ENCODE measurements at regions not wholly inside any gene's neighbourhood (a gene's known extent, or its start where the extent isn't known, plus 50 kb on each side); places are given as distances from the start of the nearest gene placed in this dataset.

DNA sequence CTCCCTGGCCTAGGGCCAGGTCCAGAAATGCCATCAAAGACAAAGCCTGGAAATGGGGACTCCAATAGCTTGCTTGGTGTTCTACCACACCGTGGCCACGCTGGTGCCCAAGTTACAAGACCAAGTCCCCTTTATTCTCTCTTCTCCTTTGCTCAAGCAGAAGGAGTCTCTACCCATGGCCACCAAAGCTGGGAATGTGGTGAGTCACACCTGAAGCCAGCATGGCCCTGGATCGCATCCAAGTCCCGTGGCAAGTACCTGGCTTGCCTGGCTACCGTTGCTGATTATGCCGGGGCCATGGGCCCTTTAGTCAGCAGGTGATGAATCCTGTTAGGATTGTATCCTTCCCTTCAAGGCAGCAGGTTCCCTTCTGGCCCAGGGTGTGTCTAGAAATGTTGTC lies 260.0 kb downstream of the HAPSTR1 start:
- H3K36me3 ChIP-seq (ENCODE audit: control insufficient read depth, insufficient read depth, low read length), result no peaks in the 10 kb centered on the region
- H3K9me1 ChIP-seq (ENCODE audit: control insufficient read depth, insufficient read depth, low read length), result no peaks in the 10 kb centered on the region
- no TSS peak for BruUV-seq (replicated peaks)
- no peak overlapping the region for H3K4me2 ChIP-seq (ENCODE audit: insufficient read depth, low read length)
- no peaks in the 10 kb centered on the region; a peak in 1 of 5 replicates for H3K27me3 ChIP-seq (ENCODE audit: control insufficient read depth in 2 of 2, insufficient read depth in 2 of 2, low read length in 2 of 2)
- H3K27ac ChIP-seq (ENCODE audit: extremely low read depth, low read depth, low read length), result no peak overlapping the region
- FAIRE-seq (no peak), DNase-seq (ENCODE audit: extremely low read depth in 1 of 4, low spot score in 3 of 4) (no peak), ATAC-seq (no peak)
- no peaks in the 10 kb centered on the region for H3K79me2 ChIP-seq (ENCODE audit: control insufficient read depth, insufficient read depth, low read length)
- H2AFZ ChIP-seq (ENCODE audit: low read depth, low read length), result no peak overlapping the region
- no peak overlapping the region for H3K9ac ChIP-seq (ENCODE audit: insufficient read depth in 1 of 2, low read depth in 2 of 2, low read length in 2 of 2)
- H3K4me1 ChIP-seq (replicated peaks in 1 of 2; ENCODE audit: control insufficient read depth in 2 of 2, insufficient read depth in 2 of 2, low read length in 2 of 2), result no peaks in the 10 kb centered on the region
- intact Hi-C loops (cut with micrococcal nuclease), result no loop called here
- TF ChIP-seq ARNT (IDR thresholded peaks at IDR 0.05) (no peak), SREBF2 (CRISPR knock-in tag; IDR thresholded peaks at IDR 0.05) (no peak), SMARCC2 (IDR thresholded peaks at IDR 0.05; ENCODE audit: low read depth) (no peak), SRSF7 (optimal IDR thresholded peaks at IDR 0.05; ENCODE audit: low read depth, low read length) (no peak)
- no peak overlapping the region for H3K4me3 ChIP-seq
- no peaks in the 10 kb centered on the region for H3K9me3 ChIP-seq (replicated peaks; ENCODE audit: control insufficient read depth, insufficient read depth, low read depth, low read length)
- ChIA-PET CTCF (ENCODE audit: low intra/inter-chr PET ratio) (no interaction called here), POLR2A (interaction anchor here (0.6 kb wide), 2 partner anchors 10 to 19 kb away, joined by 3 read pairs; no protein-coding TSS in a partner anchor)
- in situ Hi-C loops (cut with MboI), result no loop called here
- H4K20me1 ChIP-seq (replicated peaks; ENCODE audit: control insufficient read depth, insufficient read depth, low read length), result no peaks in the 10 kb centered on the region
- 4% methylated on average over 6 of the region's 6 CpGs for WGBS (ENCODE audit: insufficient coverage, low coverage, missing lambda C conversion rate)

DNA sequence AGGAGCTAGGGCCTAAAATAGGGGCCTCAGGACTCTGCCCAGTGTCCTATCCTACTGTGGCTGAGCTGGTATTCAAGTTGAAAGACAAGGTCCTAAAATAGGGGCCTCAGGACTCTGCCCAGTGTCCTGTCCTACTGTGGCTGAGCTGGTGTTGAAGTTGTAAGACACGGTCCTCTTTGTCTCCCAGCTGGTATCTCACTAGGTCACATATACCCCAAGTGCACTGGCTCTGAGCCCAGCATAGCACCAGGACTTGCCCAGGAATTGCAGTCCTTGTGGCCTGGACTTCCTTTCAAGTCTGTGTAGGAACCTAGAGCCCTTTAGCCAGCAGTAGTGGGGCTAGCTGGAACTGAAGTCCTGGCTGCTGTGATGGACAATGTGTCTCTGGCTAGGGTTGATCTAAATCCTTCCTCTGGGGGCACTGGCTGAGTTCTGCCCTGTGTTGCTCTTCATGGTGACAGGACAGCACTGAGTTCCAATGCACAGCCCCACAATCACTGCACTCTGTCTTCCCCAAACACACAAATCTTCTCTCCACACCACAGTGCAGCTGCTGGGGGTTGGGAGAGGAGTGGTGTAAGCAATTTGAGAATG lies 260.5 kb downstream of the HAPSTR1 start:
- no TSS peak for BruUV-seq (replicated peaks)
- no peaks in the 10 kb centered on the region for H3K79me2 ChIP-seq (ENCODE audit: control insufficient read depth, insufficient read depth, low read length)
- no peaks in the 10 kb centered on the region for H3K4me1 ChIP-seq (replicated peaks in 1 of 2; ENCODE audit: control insufficient read depth in 2 of 2, insufficient read depth in 2 of 2, low read length in 2 of 2)
- no peak for FAIRE-seq
- CTCF ChIA-PET (ENCODE audit: low intra/inter-chr PET ratio), result no interaction called here
- POLR2A ChIA-PET, result interaction anchor here (0.6 kb wide), 2 partner anchors 9 to 20 kb away, joined by 3 read pairs; no protein-coding TSS in a partner anchor
- no peaks in the 10 kb centered on the region; a peak in 1 of 5 replicates for H3K27me3 ChIP-seq (ENCODE audit: control insufficient read depth in 2 of 2, insufficient read depth in 2 of 2, low read length in 2 of 2)
- no peak overlapping the region for H3K4me2 ChIP-seq (ENCODE audit: insufficient read depth, low read length)
- in situ Hi-C loops (cut with MboI) (no loop called here), intact Hi-C loops (cut with micrococcal nuclease) (no loop called here)
- no peak for DNase-seq (ENCODE audit: extremely low read depth in 1 of 4, low spot score in 3 of 4)
- no peak overlapping the region for H3K27ac ChIP-seq (ENCODE audit: extremely low read depth, low read depth, low read length)
- no peaks in the 10 kb centered on the region for H3K36me3 ChIP-seq (ENCODE audit: control insufficient read depth, insufficient read depth, low read length)
- no peak overlapping the region for H3K4me3 ChIP-seq
- ATAC-seq, result no peak
- H2AFZ ChIP-seq (ENCODE audit: low read depth, low read length), result no peak overlapping the region
- H3K9me1 ChIP-seq (ENCODE audit: control insufficient read depth, insufficient read depth, low read length), result no peaks in the 10 kb centered on the region
- WGBS (ENCODE audit: insufficient coverage, low coverage, missing lambda C conversion rate), result 10% methylated on average over 1 of the region's 1 CpG
- no peaks in the 10 kb centered on the region for H3K9me3 ChIP-seq (replicated peaks; ENCODE audit: control insufficient read depth, insufficient read depth, low read depth, low read length)
- H4K20me1 ChIP-seq (replicated peaks; ENCODE audit: control insufficient read depth, insufficient read depth, low read length), result no peaks in the 10 kb centered on the region
- no peak overlapping the region for H3K9ac ChIP-seq (ENCODE audit: insufficient read depth in 1 of 2, low read depth in 2 of 2, low read length in 2 of 2)
- TF ChIP-seq, protein P1, sequence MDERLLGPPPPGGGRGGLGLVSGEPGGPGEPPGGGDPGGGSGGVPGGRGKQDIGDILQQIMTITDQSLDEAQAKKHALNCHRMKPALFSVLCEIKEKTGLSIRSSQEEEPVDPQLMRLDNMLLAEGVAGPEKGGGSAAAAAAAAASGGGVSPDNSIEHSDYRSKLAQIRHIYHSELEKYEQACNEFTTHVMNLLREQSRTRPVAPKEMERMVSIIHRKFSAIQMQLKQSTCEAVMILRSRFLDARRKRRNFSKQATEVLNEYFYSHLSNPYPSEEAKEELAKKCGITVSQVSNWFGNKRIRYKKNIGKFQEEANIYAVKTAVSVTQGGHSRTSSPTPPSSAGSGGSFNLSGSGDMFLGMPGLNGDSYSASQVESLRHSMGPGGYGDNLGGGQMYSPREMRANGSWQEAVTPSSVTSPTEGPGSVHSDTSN (CRISPR knock-in tag; IDR thresholded peaks at IDR 0.05; ENCODE audit: low read depth), result no peak
- TF ChIP-seq, protein P1 (tag; conservative IDR thresholded peaks at IDR 0.05; ENCODE audit: low read depth), result no peak
- TF ChIP-seq NFIC (IDR thresholded peaks at IDR 0.05) (no peak), YY1 (IDR thresholded peaks at IDR 0.05; ENCODE audit: borderline replicate concordance in 1 of 3, control insufficient read depth in 1 of 3, extremely low read depth in 1 of 3, insufficient read depth in 3 of 3, insufficient read length in 1 of 3, insufficient replicate concordance in 2 of 3, low read depth in 1 of 3, low read length in 2 of 3) (no peak), NCOA2 (IDR thresholded peaks at IDR 0.05; ENCODE audit: partially characterized antibody in 2 of 2) (no peak), SMAD3 (CRISPR knock-in tag; conservative IDR thresholded peaks at IDR 0.05) (no peak), POLR2A (conservative IDR thresholded peaks at IDR 0.05) (no peak), PRMT5 (CRISPR knock-in tag; IDR thresholded peaks at IDR 0.05) (no peak), TSC22D4 (tag; IDR thresholded peaks at IDR 0.05) (no peak), CREB1 (IDR thresholded peaks at IDR 0.05) (no peak), CREB1 (CRISPR knock-in tag; IDR thresholded peaks at IDR 0.05) (no peak), PHB2 (IDR thresholded peaks at IDR 0.05; ENCODE audit: low read depth) (no peak)
